ENCODE measurements at regions not wholly inside any gene's neighbourhood (a gene's known extent, or its start where the extent isn't known, plus 50 kb on each side); places are given as distances from the start of the nearest gene placed in this dataset.
A peak's percentile ranks its signal among the peaks of the same experiment; 100 is the strongest.

GRCh38 chr15:61383421-61383820 lies 154.3 kb upstream of the RORA start:
- CTCF ChIA-PET, result interaction anchor here (0.7 kb wide), 1 partner anchor 9 kb away, joined by 3 read pairs; no protein-coding TSS in a partner anchor
- BruUV-seq (replicated peaks), result no TSS peak
- intact Hi-C loops (cut with micrococcal nuclease), result no loop called here

More at GRCh38 chr15:61383421-61383820, 154.3 kb upstream of the RORA start:
- H3K23ac ChIP-seq (ENCODE audit: low read depth, low read length), result no peak overlapping the region
- dilution Hi-C loops (cut with HindIII; ENCODE audit: low sequenced_read_pairs, unreplicated experiment) (no loop called here), in situ Hi-C loops (cut with MboI; ENCODE audit: low sequenced_read_pairs) (no loop called here)
- H4K8ac ChIP-seq (ENCODE audit: low read depth in 2 of 2, low read length in 2 of 2), result no peak overlapping the region
- no peak overlapping the region for H2BK5ac ChIP-seq (ENCODE audit: low read depth, low read length, poor library complexity, severe bottlenecking)
- no peak overlapping the region for H3K9ac ChIP-seq (ENCODE audit: low read depth, low read length)
- H4K5ac ChIP-seq (ENCODE audit: low read depth, low read length), result no peak overlapping the region
- H3K27me3 ChIP-seq (ENCODE audit: control insufficient read depth, insufficient read depth, low read length), result no peaks in the 10 kb centered on the region
- no peak overlapping the region for H2BK15ac ChIP-seq (ENCODE audit: low read depth, low read length)
- no peak overlapping the region for H3K56ac ChIP-seq (ENCODE audit: extremely low read depth, insufficient read depth, low read length)
- DNase-seq (peak; percentile 36), ATAC-seq (ENCODE audit: low read depth) (no peak)
- H4K20me1 ChIP-seq (ENCODE audit: insufficient read depth, low read length), result no peaks in the 10 kb centered on the region
- no peak for TF ChIP-seq RCOR1 (IDR thresholded peaks at IDR 0.05; ENCODE audit: insufficient replicate concordance, low read length)
- TF ChIP-seq MAZ (IDR thresholded peaks at IDR 0.05; ENCODE audit: borderline replicate concordance, low read depth, low read length), result no peak
- TF ChIP-seq CEBPB (IDR thresholded peaks at IDR 0.05; ENCODE audit: low read depth, low read length), result no peak
- TF ChIP-seq MAFK (IDR thresholded peaks at IDR 0.05; ENCODE audit: low read depth, low read length), result no peak
- no peak for TF ChIP-seq NFE2L2 (IDR thresholded peaks at IDR 0.05; ENCODE audit: low read depth, low read length)
- no peak for TF ChIP-seq MXI1 (IDR thresholded peaks at IDR 0.05; ENCODE audit: borderline replicate concordance, low read depth, low read length)
- no peak for TF ChIP-seq BHLHE40 (IDR thresholded peaks at IDR 0.05; ENCODE audit: low read depth, low read length)
- no peak for TF ChIP-seq FOS (IDR thresholded peaks at IDR 0.05; ENCODE audit: low read depth, low read length)
- no peak for TF ChIP-seq CHD1 (IDR thresholded peaks at IDR 0.05; ENCODE audit: low read depth, low read length)
- TF ChIP-seq SMC3 (IDR thresholded peaks at IDR 0.05; ENCODE audit: low read depth, low read length), result no peak
- TF ChIP-seq RFX5 (IDR thresholded peaks at IDR 0.05; ENCODE audit: low read depth, low read length), result no peak
- no peak for TF ChIP-seq POLR2A (IDR thresholded peaks at IDR 0.05; ENCODE audit: low read depth, low read length)
- no peak for TF ChIP-seq CTCF (conservative IDR thresholded peaks at IDR 0.05; ENCODE audit: low read depth, low read length)
- TF ChIP-seq ELK1 (IDR thresholded peaks at IDR 0.05; ENCODE audit: borderline replicate concordance, low read depth, low read length), result no peak
- no peak for TF ChIP-seq RAD21 (IDR thresholded peaks at IDR 0.05; ENCODE audit: low read length)
- TF ChIP-seq USF2 (IDR thresholded peaks at IDR 0.05; ENCODE audit: low read depth, low read length), result no peak
- H3K9me1 ChIP-seq (ENCODE audit: insufficient read depth, low read length), result no peaks in the 10 kb centered on the region
- no CpG with 5 or more reads among the region's 2 CpGs for WGBS, 2 experiments (ENCODE audit: extremely low coverage in 2 of 2, insufficient read length in 1 of 2)
- no peak overlapping the region for H2AFZ ChIP-seq (replicated peaks; ENCODE audit: low read length, poor library complexity)
- POLR2A ChIA-PET (ENCODE audit: unreplicated experiment), result no interaction called here
- no peaks in the 10 kb centered on the region for H3K36me3 ChIP-seq (ENCODE audit: control insufficient read depth, insufficient read depth, low read length)
- no peak overlapping the region for H2BK20ac ChIP-seq (ENCODE audit: low read depth, low read length)
- H3K9me3 ChIP-seq (ENCODE audit: control insufficient read depth, insufficient read depth, low read length), result no peaks in the 10 kb centered on the region; the same call in 1 of the 2 replicates
- H3K4me3 ChIP-seq (ENCODE audit: insufficient read depth, low read depth, low read length), result no peak overlapping the region
- no peaks in the 10 kb centered on the region for H3K79me1 ChIP-seq (ENCODE audit: low read depth in 1 of 2, low read length in 2 of 2)
- H2AK9ac ChIP-seq (replicated peaks; ENCODE audit: low read depth, low read length, poor library complexity), result no peak overlapping the region
- no peak overlapping the region for H3K14ac ChIP-seq (replicated peaks; ENCODE audit: low read depth, low read length)
- no peak overlapping the region for H3K4ac ChIP-seq (ENCODE audit: low read depth, low read length)
- no peaks in the 10 kb centered on the region; the same call in 1 of the 2 replicates for H3K4me1 ChIP-seq (ENCODE audit: control insufficient read depth, insufficient read depth, low read length)
- no peak overlapping the region for H2BK120ac ChIP-seq (ENCODE audit: low read depth, low read length)
- H4K91ac ChIP-seq (ENCODE audit: insufficient read depth, low read depth, low read length), result no peak overlapping the region
- H2AK5ac ChIP-seq (ENCODE audit: low read depth, low read length), result no peak overlapping the region
- H3K27ac ChIP-seq (ENCODE audit: insufficient read depth, low read length), result no peak overlapping the region
- no peak overlapping the region for H3K18ac ChIP-seq (ENCODE audit: low read depth, low read length)
- no peak overlapping the region for H3K4me2 ChIP-seq (ENCODE audit: low read depth, low read length)
